Breast epithelium (tissue), 4 donors: ENCODE measurements at regions not wholly inside any gene's neighbourhood (a gene's known extent, or its start where the extent isn't known, plus 50 kb on each side); places are given as distances from the start of the nearest gene placed in this dataset.

Source experiments
- DNase-seq, 2 donors: peaks; one replicate each; pipeline ENCODE4 v3.0.0-alpha.2; 2019; ENCODE audit warnings: low spot score in 2 of 2
- H3K27ac ChIP-seq, 2 donors: fragments of 200-600 bp; sonication (generic) in 1 of 2; one replicate each; pipeline ENCODE4 v1.5.1; 2016 to 2019; ENCODE audit warnings: mild to moderate bottlenecking in 1 of 2
- H3K27me3 ChIP-seq, 2 donors: fragments of 200-600 bp; sonication (generic) in 1 of 2; one replicate each; pipeline versions ENCODE4 v1.5.1 to v1.6.0; 2017 to 2019; ENCODE audit warnings: control low read depth in 1 of 2, mild to moderate bottlenecking in 1 of 2
- H3K36me3 ChIP-seq: fragments of 200-600 bp; one replicate; pipeline ENCODE4 v1.5.1; 2019
- H3K4me1 ChIP-seq, 2 donors: fragments of 200-600 bp; sonication (generic); one replicate each; pipeline ENCODE4 v1.5.1; 2016 to 2019; ENCODE audit warnings: control low read depth in 1 of 2
- H3K4me3 ChIP-seq, 3 donors: fragments of 200-600 bp; sonication (generic); 1 replicate in 2 of 3; 2 replicates in 1 of 3; pipeline ENCODE4 v1.5.1; 2016 to 2019; ENCODE audit warnings: mild to moderate bottlenecking in 3 of 3, moderate library complexity in 2 of 3
- H3K9me3 ChIP-seq, 2 donors: fragments of 200-600 bp; sonication (generic) in 1 of 2; one replicate each; pipeline ENCODE4 v1.5.1; 2016 to 2019; ENCODE audit warnings: control low read depth in 1 of 2
- CTCF ChIP-seq, 3 donors: fragments of 450-650 bp; IDR thresholded peaks; one replicate each; pipeline ENCODE4 v1.5.1; 2016 to 2017; ENCODE audit warnings: antibody characterized with exemption in 3 of 3, mild to moderate bottlenecking in 3 of 3, moderate library complexity in 3 of 3
- POLR2A ChIP-seq: fragments of 450-650 bp; IDR thresholded peaks from one replicate; pipeline ENCODE4 v1.6.1; 2016; ENCODE audit warnings: antibody characterized with exemption, mild to moderate bottlenecking, moderate library complexity
- POLR2AphosphoS5 ChIP-seq, 3 donors: sonication (generic); formaldehyde crosslinking; IDR thresholded peaks; one replicate each; pipeline ENCODE4 v1.6.1; 2017; ENCODE audit warnings: antibody characterized with exemption in 3 of 3
- intact Hi-C: fragments of 100-400 bp; cut with DNase I; formaldehyde crosslinking; loops from one replicate; pipeline ENCODE4 v1.15.1; 2023; ENCODE audit warnings: low total_unique reads

DNA sequence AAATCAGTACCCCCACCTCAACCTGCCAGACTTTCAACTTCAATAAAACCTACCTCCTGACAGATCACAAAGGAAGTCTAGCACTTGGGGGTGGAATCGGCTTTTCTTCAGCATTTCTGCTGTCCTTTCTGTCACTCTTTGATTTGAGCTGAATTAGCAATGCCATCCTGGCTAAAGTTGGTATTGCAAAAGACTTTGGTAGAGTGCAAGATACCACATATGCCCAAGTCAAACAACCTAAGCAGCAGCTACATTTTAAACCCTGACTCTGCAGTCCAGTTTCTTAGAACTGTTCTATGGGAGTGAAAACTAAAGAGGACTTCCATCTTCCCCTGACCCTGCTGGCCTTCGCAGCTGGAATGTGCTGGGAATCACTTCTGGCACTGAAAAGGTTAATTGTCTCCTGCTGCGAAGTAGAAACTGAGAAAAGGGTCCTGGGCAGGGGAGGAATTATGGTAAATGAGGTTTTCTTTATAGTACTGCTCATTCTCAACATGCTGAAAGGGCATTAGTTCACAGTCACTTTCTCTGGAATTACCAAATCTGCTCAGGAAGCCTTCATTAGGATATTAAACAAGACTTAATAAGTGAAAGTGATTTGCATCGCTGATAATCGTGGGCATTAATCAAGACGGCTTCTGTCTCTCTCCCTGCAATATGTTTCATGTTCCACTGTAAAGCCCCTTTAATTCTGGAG is 126.2 kb upstream of the SMYD2 start:
- H3K9me3 ChIP-seq, result no peaks in the 10 kb centered on the region
- no peak overlapping the region for H3K4me3 ChIP-seq
- H3K27ac ChIP-seq, result no peak overlapping the region
- TF ChIP-seq POLR2AphosphoS5 (IDR thresholded peaks at IDR 0.05) (no peak), POLR2A (no peak), CTCF (IDR thresholded peaks at IDR 0.05) (no peak)
- intact Hi-C loops, result no loop called here
- DNase-seq, result no peak
- H3K27me3 ChIP-seq, result no peaks in the 10 kb centered on the region
- H3K36me3 ChIP-seq, result no peaks in the 10 kb centered on the region
- no peaks in the 10 kb centered on the region for H3K4me1 ChIP-seq

DNA sequence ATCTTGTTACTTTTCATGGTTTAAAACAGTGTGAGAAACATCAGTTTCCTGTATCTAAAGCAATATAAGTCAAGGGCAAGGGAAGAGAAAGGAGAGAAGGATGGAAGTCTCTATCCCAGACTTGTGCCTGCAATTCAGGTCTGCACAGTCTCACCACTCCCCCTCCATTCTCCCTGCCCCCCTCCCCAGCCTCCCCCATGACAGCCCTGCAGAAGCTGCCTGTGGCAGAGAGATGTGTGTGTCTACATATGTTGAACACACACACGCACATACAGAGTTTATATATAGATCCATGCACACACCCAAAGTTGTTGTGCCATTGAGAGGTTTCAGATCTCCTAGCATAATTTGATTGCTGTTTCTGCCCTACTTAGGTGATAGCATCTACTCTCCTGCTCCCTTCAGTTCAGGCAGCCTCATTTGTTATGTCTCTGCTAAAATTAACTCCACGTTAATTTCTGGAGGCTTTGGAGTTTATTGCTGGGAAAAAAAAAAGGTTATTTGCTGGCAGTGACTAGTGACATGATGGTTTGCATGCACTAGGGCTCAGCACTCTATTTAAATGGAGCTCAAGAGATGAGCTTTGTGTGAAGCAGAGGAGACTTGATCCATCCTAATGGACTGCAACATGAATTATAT is 124.9 kb upstream of the SMYD2 start:
- intact Hi-C loops, result no loop called here
- TF ChIP-seq POLR2A, result no peak
- TF ChIP-seq CTCF (IDR thresholded peaks at IDR 0.05), result no peak
- TF ChIP-seq POLR2AphosphoS5 (IDR thresholded peaks at IDR 0.05), result no peak
- no peaks in the 10 kb centered on the region for H3K4me1 ChIP-seq

DNA sequence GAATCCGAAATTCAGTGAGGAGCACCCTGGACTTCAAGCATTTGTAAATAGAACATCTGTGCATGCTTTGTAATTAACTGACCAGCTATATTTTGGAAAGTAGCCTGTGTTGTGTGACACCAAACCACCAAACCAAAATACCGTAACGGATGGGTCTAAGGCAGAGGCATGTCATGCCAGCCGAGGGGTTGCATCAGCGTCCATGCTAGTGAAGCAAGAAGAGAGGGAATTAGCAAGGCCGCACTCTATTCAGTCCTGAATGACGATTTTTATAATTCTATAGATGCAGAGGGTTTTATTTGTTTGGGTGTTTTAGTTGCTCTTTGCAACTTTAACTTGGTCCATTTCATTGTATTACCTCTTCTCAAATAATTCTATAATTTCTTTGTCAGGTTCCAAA is 116.8 kb upstream of the SMYD2 start:
- DNase-seq, result no peak
- no peak overlapping the region for H3K4me3 ChIP-seq
- no peaks in the 10 kb centered on the region for H3K4me1 ChIP-seq
- TF ChIP-seq CTCF (IDR thresholded peaks at IDR 0.05), result no peak
- TF ChIP-seq POLR2A, result no peak
- no peak for TF ChIP-seq POLR2AphosphoS5 (IDR thresholded peaks at IDR 0.05)
- no peak overlapping the region for H3K27ac ChIP-seq
- H3K27me3 ChIP-seq, result no peaks in the 10 kb centered on the region
- H3K9me3 ChIP-seq, result no peaks in the 10 kb centered on the region
- no peaks in the 10 kb centered on the region for H3K36me3 ChIP-seq
- intact Hi-C loops, result no loop called here

More for the DNA sequence above, 124.9 kb upstream of the SMYD2 start:
- DNase-seq, result no peak
- no peaks in the 10 kb centered on the region for H3K27me3 ChIP-seq
- H3K4me3 ChIP-seq, result no peak overlapping the region
- no peaks in the 10 kb centered on the region for H3K36me3 ChIP-seq
- no peaks in the 10 kb centered on the region for H3K9me3 ChIP-seq
- H3K27ac ChIP-seq, result no peak overlapping the region

DNA sequence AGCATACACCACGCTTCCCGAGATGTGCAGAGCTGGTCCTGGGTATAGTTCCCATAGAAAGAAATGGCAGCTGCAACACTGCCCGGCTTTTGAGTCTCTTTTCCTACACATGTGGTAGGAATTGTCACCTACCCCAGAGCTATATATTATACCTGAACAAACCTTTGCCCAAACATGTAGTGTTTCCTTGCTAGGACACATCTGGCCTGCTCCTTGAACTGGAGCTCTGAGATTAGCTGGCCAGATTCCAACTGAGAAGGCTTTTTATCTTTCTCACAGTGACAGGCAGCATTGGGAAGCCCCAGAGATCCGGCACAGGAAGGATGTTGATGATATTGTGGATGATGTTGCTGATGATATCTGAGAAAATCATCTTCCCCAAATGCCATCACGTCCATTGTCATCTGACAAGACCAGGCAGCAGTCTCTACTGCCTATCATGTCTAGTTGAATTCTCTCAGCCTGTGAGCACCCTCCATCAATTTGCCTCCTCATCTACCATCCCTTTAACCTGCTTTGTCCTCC is 115.0 kb upstream of the SMYD2 start:
- Histone ChIP-seq H3K27ac (no peak overlapping the region), H3K4me3 (no peak overlapping the region), H3K9me3 (no peaks in the 10 kb centered on the region), H3K27me3 (no peaks in the 10 kb centered on the region), H3K36me3 (no peaks in the 10 kb centered on the region), H3K4me1 (no peaks in the 10 kb centered on the region)
- intact Hi-C loops, result no loop called here
- no peak for DNase-seq
- no peak for TF ChIP-seq POLR2A
- TF ChIP-seq POLR2AphosphoS5 (IDR thresholded peaks at IDR 0.05), result no peak
- TF ChIP-seq CTCF (IDR thresholded peaks at IDR 0.05), result no peak

- no peak overlapping the region for H3K27ac ChIP-seq
- no peaks in the 10 kb centered on the region for H3K9me3 ChIP-seq
- no peak overlapping the region for H3K4me3 ChIP-seq
- no peaks in the 10 kb centered on the region for H3K36me3 ChIP-seq
- peaks cover 0 to 4% of the 10 kb centered on the region in 2 donors for H3K27me3 ChIP-seq
- no peak for DNase-seq
- no peaks in the 10 kb centered on the region for H3K4me1 ChIP-seq
- TF ChIP-seq POLR2AphosphoS5 (IDR thresholded peaks at IDR 0.05) (no peak), POLR2A (no peak), CTCF (IDR thresholded peaks at IDR 0.05) (no peak)
- intact Hi-C loops, result no loop called here
Measured at GRCh38 chr1:214174508-214175199, 106.3 kb upstream of the SMYD2 start.
